Trophoblast cell (in vitro differentiated cells and primary cell): ENCODE measurements at regions not wholly inside any gene's neighbourhood (a gene's known extent, or its start where the extent isn't known, plus 50 kb on each side); places are given as distances from the start of the nearest gene placed in this dataset.

ENCODE experiments used
- DNase-seq, 2 donors: peaks; one replicate each; pipeline ENCODE4 v3.0.0-alpha.2; 2016
- H2AFZ ChIP-seq: 2 replicates; pipeline ENCODE4 v1.6.1; 2013; ENCODE audit warnings: low read length, moderate library complexity, mild to moderate bottlenecking; ENCODE audit not compliant: insufficient read depth, poor library complexity
- H2AK5ac ChIP-seq: 2 replicates; pipeline ENCODE4 v1.6.1; 2013; ENCODE audit warnings: mild to moderate bottlenecking, low read length
- H2BK120ac ChIP-seq: 2 replicates; pipeline ENCODE4 v1.6.1; 2013; ENCODE audit warnings: low read length, mild to moderate bottlenecking, moderate library complexity; ENCODE audit not compliant: insufficient read depth, poor library complexity
- H2BK12ac ChIP-seq: 2 replicates; pipeline ENCODE4 v1.6.1; 2013; ENCODE audit warnings: mild to moderate bottlenecking, low read length, moderate library complexity
- H2BK5ac ChIP-seq: 2 replicates; pipeline ENCODE4 v1.6.1; 2013; ENCODE audit warnings: low read length, low read depth, moderate library complexity, mild to moderate bottlenecking; ENCODE audit not compliant: poor library complexity
- H3K14ac ChIP-seq: 2 replicates; pipeline ENCODE4 v1.6.1; 2013; ENCODE audit warnings: mild to moderate bottlenecking, low read length
- H3K18ac ChIP-seq: 2 replicates; pipeline ENCODE4 v1.6.1; 2013; ENCODE audit warnings: mild to moderate bottlenecking, low read length
- H3K23ac ChIP-seq: 2 replicates; pipeline ENCODE4 v1.6.1; 2013; ENCODE audit warnings: low read length
- H3K27ac ChIP-seq: 2 replicates; pipeline ENCODE4 v1.5.1; 2013; ENCODE audit warnings: low read depth, mild to moderate bottlenecking, inconsistent platforms, low read length, moderate library complexity
- H3K27me3 ChIP-seq: 2 replicates; pipeline ENCODE4 v1.6.1; 2013; ENCODE audit warnings: inconsistent platforms, mild to moderate bottlenecking, low read length, moderate library complexity; ENCODE audit not compliant: insufficient read depth
- H3K36me3 ChIP-seq, 2 experiments: 1 replicate in 1 of 2; 2 replicates in 1 of 2; pipeline ENCODE4 v1.6.1; 2013; ENCODE audit warnings: low read length in 2 of 2, mild to moderate bottlenecking in 2 of 2, moderate library complexity in 1 of 2; ENCODE audit not compliant: insufficient read depth in 2 of 2, control insufficient read depth in 1 of 2
- H3K4ac ChIP-seq: 2 replicates; pipeline ENCODE4 v1.6.1; 2013; ENCODE audit warnings: low read depth, mild to moderate bottlenecking, low read length, moderate library complexity
- H3K4me1 ChIP-seq, 2 experiments: 1 replicate in 1 of 2; 2 replicates in 1 of 2; pipeline ENCODE4 v1.6.1; 2013; ENCODE audit warnings: low read length in 2 of 2, mild to moderate bottlenecking in 2 of 2, moderate library complexity in 1 of 2; ENCODE audit not compliant: insufficient read depth in 2 of 2, control insufficient read depth in 1 of 2
- H3K4me2 ChIP-seq: 2 replicates; pipeline ENCODE4 v1.6.1; 2013; ENCODE audit warnings: inconsistent platforms, mild to moderate bottlenecking, low read length, moderate library complexity
- H3K4me3 ChIP-seq: 2 replicates; pipeline ENCODE4 v1.5.1; 2013; ENCODE audit warnings: mild to moderate bottlenecking, low read depth, low read length, inconsistent platforms
- H3K79me1 ChIP-seq: one replicate; pipeline ENCODE4 v1.6.1; 2013; ENCODE audit warnings: low read length
- H3K79me2 ChIP-seq: 2 replicates; pipeline ENCODE4 v1.6.1; 2013; ENCODE audit warnings: low read length, mild to moderate bottlenecking; ENCODE audit not compliant: control insufficient read depth, insufficient read depth, poor library complexity
- H3K9ac ChIP-seq: 2 replicates; pipeline ENCODE4 v1.6.1; 2013; ENCODE audit warnings: mild to moderate bottlenecking, low read length
- H3K9me3 ChIP-seq: 2 replicates; pipeline ENCODE4 v1.6.1; 2013; ENCODE audit warnings: low read depth, mild to moderate bottlenecking, control low read depth, inconsistent platforms, low read length; ENCODE audit not compliant: insufficient read depth
- H4K12ac ChIP-seq: 2 replicates; pipeline ENCODE4 v1.6.1; 2013; ENCODE audit warnings: low read depth, mild to moderate bottlenecking, low read length, moderate library complexity
- H4K8ac ChIP-seq: 2 replicates; pipeline ENCODE4 v1.6.1; 2013; ENCODE audit warnings: low read depth, mild to moderate bottlenecking, low read length, moderate library complexity
- H4K91ac ChIP-seq: one replicate; pipeline ENCODE4 v1.6.1; 2013; ENCODE audit warnings: low read depth, mild to moderate bottlenecking, low read length, moderate library complexity
- WGBS: extraction: QIAGEN DNeasy Blood & Tissue Kit; methylation state at CpG from one replicate; pipeline ENCODE4 v1.1.7; 2013; ENCODE audit warnings: missing lambda C conversion rate; ENCODE audit not compliant: insufficient read length, insufficient coverage; ENCODE audit errors: extremely low coverage; 5-methylcytosine and 5-hydroxymethylcytosine counted together

GRCh38 chr10:30765616-30766015 lies 136.1 kb upstream of the LYZL2 start:
- DNase-seq: no peak
- no peak overlapping the region for H2BK5ac ChIP-seq
- H2AFZ ChIP-seq: no peak overlapping the region
- no peaks in the 10 kb centered on the region for H3K27me3 ChIP-seq
- no peaks in the 10 kb centered on the region for H3K36me3 ChIP-seq
- no peak overlapping the region for H3K14ac ChIP-seq
- peaks cover 20% of the 10 kb centered on the region for H3K9me3 ChIP-seq
- no peak overlapping the region for H3K18ac ChIP-seq
- H3K79me1 ChIP-seq: no peaks in the 10 kb centered on the region
- H3K27ac ChIP-seq: no peak overlapping the region
- no peaks in the 10 kb centered on the region for H3K79me2 ChIP-seq
- no peak overlapping the region for H4K12ac ChIP-seq
- no peak overlapping the region for H2BK120ac ChIP-seq
- no peak overlapping the region for H4K8ac ChIP-seq
- H2AK5ac ChIP-seq: no peak overlapping the region
- H4K91ac ChIP-seq: no peak overlapping the region
- H3K4me2 ChIP-seq: no peak overlapping the region
- H3K9ac ChIP-seq: no peak overlapping the region
- no peaks in the 10 kb centered on the region for H3K4me1 ChIP-seq
- no peak overlapping the region for H3K23ac ChIP-seq
- H3K4ac ChIP-seq: no peak overlapping the region
- no CpG with 5 or more reads among the region's 8 CpGs for WGBS
- no peak overlapping the region for H3K4me3 ChIP-seq
- no peak overlapping the region for H2BK12ac ChIP-seq

DNA sequence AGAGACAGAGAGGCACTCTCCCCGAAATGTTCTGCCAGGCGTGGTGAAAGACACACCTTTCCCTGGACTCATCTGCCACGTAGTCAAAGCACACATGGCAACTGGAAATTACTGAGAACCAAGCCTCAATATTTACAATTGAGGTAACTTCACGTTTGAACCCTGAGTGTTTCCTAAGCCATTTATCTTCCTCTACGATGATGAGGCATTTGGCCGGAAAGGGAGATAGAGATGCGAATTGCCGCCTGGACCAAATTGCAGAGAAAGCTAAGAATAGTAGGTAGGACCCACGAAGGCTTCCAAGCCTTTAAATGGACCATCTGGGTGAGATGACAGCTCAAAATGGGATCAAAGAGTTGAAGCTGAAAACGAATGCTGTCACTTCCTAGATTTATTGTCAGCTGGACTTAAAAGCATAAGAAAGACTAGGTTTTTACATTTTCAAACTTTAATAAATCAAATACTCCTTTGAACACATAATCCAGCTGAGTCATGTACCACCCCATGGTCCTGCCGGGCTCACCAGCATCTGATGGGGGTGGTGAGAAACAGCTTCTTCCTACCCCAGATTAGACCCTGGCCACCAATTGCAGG lies 135.6 kb upstream of the LYZL2 start:
- H3K9me3 ChIP-seq: peaks cover 20% of the 10 kb centered on the region
- no peak for DNase-seq
- H3K23ac ChIP-seq: no peak overlapping the region
- no peaks in the 10 kb centered on the region for H3K4me1 ChIP-seq
- no peak overlapping the region for H3K4me2 ChIP-seq
- H3K27ac ChIP-seq: no peak overlapping the region
- WGBS: no CpG with 5 or more reads among the region's 11 CpGs
- no peaks in the 10 kb centered on the region for H3K27me3 ChIP-seq
- no peak overlapping the region for H4K8ac ChIP-seq
- no peaks in the 10 kb centered on the region for H3K79me1 ChIP-seq
- no peak overlapping the region for H2BK120ac ChIP-seq
- H4K12ac ChIP-seq: no peak overlapping the region
- no peak overlapping the region for H3K4ac ChIP-seq
- H4K91ac ChIP-seq: no peak overlapping the region
- H3K18ac ChIP-seq: no peak overlapping the region
- no peak overlapping the region for H2AK5ac ChIP-seq
- no peak overlapping the region for H3K14ac ChIP-seq
- H3K36me3 ChIP-seq: no peaks in the 10 kb centered on the region
- H2BK12ac ChIP-seq: no peak overlapping the region
- H2AFZ ChIP-seq: no peak overlapping the region
- H3K9ac ChIP-seq: no peak overlapping the region
- H2BK5ac ChIP-seq: no peak overlapping the region
- no peak overlapping the region for H3K4me3 ChIP-seq
- no peaks in the 10 kb centered on the region for H3K79me2 ChIP-seq

DNA sequence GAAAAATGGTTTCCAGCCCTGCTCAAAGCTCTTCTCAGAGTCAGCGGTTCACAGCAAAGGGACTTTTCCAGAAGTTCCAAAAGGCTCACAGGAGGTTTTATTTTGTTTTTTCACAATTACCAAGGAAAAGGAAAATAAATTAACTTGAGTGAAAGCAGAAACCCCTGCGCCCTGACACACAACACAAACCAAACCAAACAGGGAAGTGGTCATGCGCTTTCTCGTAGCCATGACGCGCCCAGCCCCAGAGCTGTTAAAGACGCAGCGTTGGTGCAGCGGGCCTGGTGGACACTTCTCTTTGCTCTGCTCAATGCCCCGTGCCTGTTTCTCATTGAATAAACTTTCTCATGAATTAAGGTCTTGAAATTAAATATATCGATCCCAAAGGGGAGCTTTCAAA lies 134.4 kb upstream of the LYZL2 start:
- Histone ChIP-seq H2BK12ac (no peak overlapping the region), H4K12ac (no peak overlapping the region), H3K23ac (no peak overlapping the region), H3K9ac (no peak overlapping the region), H3K14ac (no peak overlapping the region), H2BK120ac (no peak overlapping the region), H3K9me3 (peaks cover 11% of the 10 kb centered on the region), H3K4me2 (no peak overlapping the region), H4K91ac (no peak overlapping the region), H3K27me3 (no peaks in the 10 kb centered on the region), H3K79me2 (no peaks in the 10 kb centered on the region), H3K27ac (no peak overlapping the region), H3K36me3 (no peaks in the 10 kb centered on the region), H4K8ac (no peak overlapping the region), H2BK5ac (no peak overlapping the region), H3K4me3 (no peak overlapping the region), H3K18ac (no peak overlapping the region), H3K4ac (no peak overlapping the region), H2AFZ (no peak overlapping the region), H3K79me1 (no peaks in the 10 kb centered on the region), H3K4me1 (no peaks in the 10 kb centered on the region), H2AK5ac (no peak overlapping the region)
- DNase-seq: peak in 1 of 2 donors; percentile 16
- no CpG with 5 or more reads among the region's 11 CpGs for WGBS

DNA sequence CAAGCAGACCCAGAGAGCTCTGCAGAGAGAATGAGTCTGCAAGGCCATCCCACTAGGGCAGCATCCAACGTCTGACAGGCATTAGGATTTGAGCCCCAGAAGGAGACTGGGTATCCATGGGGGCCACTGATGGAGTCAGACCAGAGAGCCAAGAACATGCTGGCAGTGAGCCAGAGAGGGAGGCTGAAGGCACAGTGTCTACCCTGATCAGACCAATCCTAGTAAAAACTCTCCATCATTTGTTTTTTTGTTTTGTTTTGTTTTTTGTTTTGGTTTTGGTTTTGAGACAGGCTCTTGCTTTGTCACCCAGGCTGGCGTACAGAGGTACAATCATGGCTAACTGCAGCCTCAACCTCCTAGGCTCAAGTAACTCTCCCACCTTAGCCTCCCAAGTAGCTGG lies 133.1 kb upstream of the LYZL2 start:
- Histone ChIP-seq H2AK5ac (no peak overlapping the region), H2BK120ac (no peak overlapping the region)

More for the DNA sequence above, 133.1 kb upstream of the LYZL2 start:
- H3K4me1 ChIP-seq: no peaks in the 10 kb centered on the region
- no peak overlapping the region for H2BK12ac ChIP-seq
- H3K79me1 ChIP-seq: no peaks in the 10 kb centered on the region
- WGBS: no CpG with 5 or more reads among the region's 2 CpGs
- H3K9ac ChIP-seq: no peak overlapping the region
- no peak overlapping the region for H4K91ac ChIP-seq
- no peak overlapping the region for H4K12ac ChIP-seq
- H3K4ac ChIP-seq: no peak overlapping the region
- H3K18ac ChIP-seq: no peak overlapping the region
- no peak overlapping the region for H4K8ac ChIP-seq
- no peaks in the 10 kb centered on the region for H3K27me3 ChIP-seq
- no peaks in the 10 kb centered on the region for H3K79me2 ChIP-seq
- H3K36me3 ChIP-seq: no peaks in the 10 kb centered on the region
- no peak overlapping the region for H3K4me3 ChIP-seq
- DNase-seq: no peak
- H2BK5ac ChIP-seq: no peak overlapping the region
- H3K14ac ChIP-seq: no peak overlapping the region
- no peak overlapping the region for H3K27ac ChIP-seq
- no peak overlapping the region for H3K23ac ChIP-seq
- no peak overlapping the region for H3K4me2 ChIP-seq
- H2AFZ ChIP-seq: no peak overlapping the region
- H3K9me3 ChIP-seq: peaks cover 8% of the 10 kb centered on the region
